ENCODE measurements at regions not wholly inside any gene's neighbourhood (a gene's known extent, or its start where the extent isn't known, plus 50 kb on each side); places are given as distances from the start of the nearest gene placed in this dataset.

- TF ChIP-seq CTCF (IDR thresholded peaks at IDR 0.05) (no peak), POLR2A (IDR thresholded peaks at IDR 0.05) (no peak), POLR2AphosphoS5 (IDR thresholded peaks at IDR 0.05) (no peak)
Measured at GRCh38 chr10:37667736-37668135, 189.7 kb downstream of the ZNF248 start.
